ENCODE measurements at regions not wholly inside any gene's neighbourhood (a gene's known extent, or its start where the extent isn't known, plus 50 kb on each side); places are given as distances from the start of the nearest gene placed in this dataset.

- TF ChIP-seq EZH2 (IDR thresholded peaks at IDR 0.05) (no peak), CTCF (IDR thresholded peaks at IDR 0.05) (no peak)
Measured at GRCh38 chr22:42198226-42198625, 67.6 kb upstream of the CYP2D6 start.
